Left colon (tissue), 2 donors: ENCODE measurements at regions not wholly inside any gene's neighbourhood (a gene's known extent, or its start where the extent isn't known, plus 50 kb on each side); places are given as distances from the start of the nearest gene placed in this dataset.
A peak's percentile ranks its signal among the peaks of the same experiment; 100 is the strongest.

Experiments
- ATAC-seq: fragments of 200-7000 bp; cut with Tn5 transposase; one replicate; pipeline ENCODE4 v1.9.1; 2020; ENCODE audit warnings: mild to moderate bottlenecking, moderate library complexity
- DNase-seq, 2 donors: peaks; one replicate each; pipeline ENCODE4 v3.0.0-alpha.2; 2020
- intact Hi-C, 2 donors: fragments of 100-400 bp; cut with DNase I in 1 of 2; cut with micrococcal nuclease in 1 of 2; formaldehyde crosslinking; loops; one replicate each; pipeline versions ENCODE4 v1.11.2 to v1.14.0; 2022; cut with DNase I, micrococcal nuclease
- donor health status: DM: no; HTN: no; CAD: no.
- donor health status: DM: yes; HTN: yes; CAD: no.

DNA sequence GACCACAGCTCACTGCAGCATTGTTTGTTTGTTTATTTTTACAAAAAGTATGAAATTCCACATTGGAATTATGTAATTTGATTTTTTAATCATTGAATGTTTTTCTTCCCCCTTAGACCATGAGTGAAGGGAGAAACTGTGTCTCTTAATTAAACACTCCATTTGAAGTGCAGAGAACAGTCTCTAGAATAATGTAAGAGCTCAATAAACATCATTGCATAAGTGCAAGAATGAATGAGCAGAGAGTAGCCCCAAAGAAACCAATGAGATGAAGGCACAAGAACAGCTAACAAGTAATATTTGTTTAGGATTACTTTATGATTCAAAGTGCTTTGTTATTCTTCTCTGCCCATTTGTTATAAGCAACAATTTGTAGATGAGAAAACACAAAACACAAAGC, 921.3 kb upstream of the LCORL start:
- DNase-seq (no peak), ATAC-seq (no peak)
- intact Hi-C loops = no loop called here

DNA sequence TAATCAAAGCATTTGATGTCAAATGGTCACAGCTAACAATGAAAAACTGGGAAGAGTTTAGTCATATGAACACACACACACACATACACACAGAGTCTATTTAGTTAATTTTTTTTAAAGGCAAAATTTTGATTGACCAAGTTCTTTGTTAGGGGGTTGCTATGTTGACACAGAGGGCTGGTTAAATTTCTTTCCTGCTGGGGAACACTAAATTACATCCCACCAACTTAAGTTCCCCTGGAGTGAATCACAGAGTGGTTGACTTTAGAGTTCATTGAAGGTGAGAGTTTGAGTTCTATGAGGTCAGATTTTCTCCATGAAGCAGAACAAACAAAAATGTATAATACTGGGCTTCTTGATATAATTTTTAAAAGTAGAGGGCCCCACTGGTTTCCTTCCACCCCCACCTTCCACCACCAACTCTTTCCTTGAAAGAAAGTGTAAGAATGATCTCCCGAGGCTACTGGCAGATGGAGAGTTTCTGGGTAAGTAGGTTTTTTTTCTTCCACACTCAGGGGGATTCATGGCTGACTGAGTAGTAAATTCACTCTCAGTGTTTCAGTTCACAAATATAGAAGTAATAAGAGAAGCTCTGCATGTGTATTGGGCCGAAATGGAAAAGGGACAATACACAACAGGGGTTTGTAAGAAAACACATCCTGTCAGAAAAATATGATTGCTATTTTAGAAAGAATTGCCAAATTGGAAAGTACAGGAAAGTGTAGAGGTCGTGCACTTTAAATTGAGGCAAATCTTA, 917.0 kb upstream of the LCORL start:
- intact Hi-C loops = loop anchor here in 1 of 2 donors (10.0 kb wide), 1 partner anchor 254 kb away; no protein-coding TSS in a partner anchor
- ATAC-seq = no peak
- no peak for DNase-seq

DNA sequence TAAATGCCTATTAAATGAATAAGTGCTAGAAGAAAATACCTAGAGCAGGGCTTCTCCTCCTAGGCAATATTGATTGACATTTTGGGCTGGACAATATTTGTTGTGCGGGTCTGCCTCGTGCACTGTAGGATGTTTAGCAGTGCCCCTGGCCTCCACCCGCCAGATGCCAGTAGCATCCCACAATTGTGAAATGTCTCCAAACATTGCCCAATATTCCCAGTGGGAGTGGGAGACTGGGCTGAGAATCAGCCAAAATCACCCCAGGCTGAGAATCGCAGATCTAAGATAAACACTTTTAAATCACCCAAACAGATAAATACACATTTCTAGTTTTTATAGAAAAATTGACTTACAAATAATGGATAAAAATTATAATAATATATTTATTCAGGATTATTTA, 916.2 kb upstream of the LCORL start:
- ATAC-seq (no peak), DNase-seq (no peak)
- intact Hi-C loops = loop anchor here in 1 of 2 donors (10.0 kb wide), 1 partner anchor 253 kb away; no protein-coding TSS in a partner anchor

DNA sequence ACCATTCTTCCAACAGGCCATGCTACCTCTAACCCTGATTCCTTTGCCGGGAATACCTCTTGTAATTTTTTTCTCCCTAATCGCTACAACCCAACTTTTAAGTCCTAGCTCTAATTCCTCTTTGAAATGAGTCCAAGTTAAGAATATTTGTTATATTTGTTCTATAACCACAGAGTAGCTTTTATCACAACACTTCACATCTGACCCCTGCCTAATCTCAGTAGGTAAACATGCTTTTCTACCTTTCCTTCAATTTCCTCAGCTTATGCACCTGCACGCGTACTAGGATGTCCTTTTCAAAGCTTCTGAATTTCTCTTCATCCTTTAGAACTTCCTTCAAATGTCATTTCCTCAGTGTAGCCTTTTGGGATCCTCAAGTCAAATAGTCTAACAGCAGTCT, 915.5 kb upstream of the LCORL start:
- intact Hi-C loops = loop anchor here in 1 of 2 donors (10.0 kb wide), 1 partner anchor 252 kb away; no protein-coding TSS in a partner anchor
- DNase-seq = no peak

DNA sequence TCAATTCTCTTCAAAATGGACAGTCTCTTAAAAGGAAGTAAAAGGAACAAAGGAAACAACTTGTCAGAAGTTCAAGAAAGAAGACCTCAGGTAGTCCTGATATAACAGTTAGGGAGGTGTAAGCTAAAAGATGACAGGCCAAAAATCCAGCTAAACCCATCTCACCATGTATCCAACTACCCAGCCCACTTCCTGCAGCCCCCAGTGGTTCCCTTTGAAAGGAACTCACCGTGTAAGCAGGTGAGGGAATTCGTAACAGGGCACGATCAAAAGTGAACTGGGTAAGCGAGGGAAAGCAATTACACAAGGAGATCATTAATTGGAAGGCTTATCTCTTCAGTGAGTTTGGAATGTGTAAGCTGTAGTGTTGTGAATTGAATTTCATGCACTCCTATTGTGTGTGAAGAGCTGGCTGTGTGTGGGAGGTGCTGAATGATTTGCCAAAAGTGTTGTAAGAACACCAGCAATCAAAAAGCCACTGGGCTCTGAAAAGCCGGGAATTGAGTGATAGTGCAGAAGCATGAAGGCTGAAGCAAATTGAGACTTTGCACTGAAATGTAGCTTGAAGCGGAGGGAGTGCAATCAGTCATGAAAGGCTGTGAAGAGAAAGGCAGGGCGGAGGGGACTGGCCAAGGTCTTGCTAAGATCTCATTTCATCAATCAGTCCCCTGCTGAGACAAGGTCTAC, 914.2 kb upstream of the LCORL start:
- DNase-seq (no peak), ATAC-seq (no peak)
- intact Hi-C loops = loop anchor here in 1 of 2 donors (10.0 kb wide), 1 partner anchor 251 kb away; no protein-coding TSS in a partner anchor

More for the DNA sequence above, 915.5 kb upstream of the LCORL start:
- ATAC-seq = no peak

DNA sequence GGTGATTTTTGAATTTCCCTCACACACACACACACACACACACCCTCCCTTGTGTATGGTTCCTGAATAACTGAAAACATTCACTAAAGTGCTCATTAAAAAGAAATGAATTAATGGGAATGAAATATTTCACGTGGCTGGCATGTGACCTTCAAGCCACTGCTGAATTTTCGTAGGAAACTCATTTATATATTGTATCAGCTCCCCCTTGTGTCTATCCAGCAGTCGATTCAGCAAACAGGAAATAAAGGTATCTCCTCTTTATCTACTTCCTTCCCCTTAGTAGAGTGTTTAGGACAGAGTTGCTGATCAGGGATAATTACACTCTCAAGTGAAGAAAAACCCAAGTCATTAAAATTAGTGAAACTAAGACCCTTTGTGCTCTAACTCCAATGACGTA, 912.6 kb upstream of the LCORL start:
- intact Hi-C loops = loop anchor here in 1 of 2 donors (10.0 kb wide), 1 partner anchor 249 kb away; no protein-coding TSS in a partner anchor
- DNase-seq = no peak
- no peak for ATAC-seq

DNA sequence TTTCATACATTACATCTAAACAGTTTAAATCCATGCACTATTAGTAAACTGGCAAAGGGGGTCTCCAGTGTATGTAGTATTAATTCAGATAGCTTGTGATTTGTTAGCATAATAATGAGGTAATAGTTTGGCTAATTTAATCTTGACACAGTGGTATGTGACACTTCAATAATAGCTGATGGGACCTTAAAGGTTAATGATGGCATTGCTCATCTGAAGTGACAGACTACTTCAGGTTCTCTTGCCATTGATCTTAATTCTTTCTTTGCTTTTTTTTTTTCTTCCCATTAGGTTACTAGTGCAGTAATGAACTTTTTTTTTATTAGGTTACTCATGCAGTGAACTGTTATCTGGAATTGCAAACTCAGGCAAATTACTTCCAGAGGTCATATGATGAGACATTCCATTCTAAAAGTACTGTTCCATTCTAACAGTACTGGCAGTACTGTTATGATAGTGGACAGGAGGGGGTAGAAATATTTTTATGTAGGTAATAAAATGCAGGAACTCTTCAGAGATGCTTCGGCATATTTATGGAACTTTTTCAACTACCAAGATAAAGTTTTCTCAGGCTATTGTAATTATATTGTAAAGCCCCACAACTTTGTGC, 911.3 kb upstream of the LCORL start:
- intact Hi-C loops = loop anchor here in 1 of 2 donors (10.0 kb wide), 1 partner anchor 248 kb away; no protein-coding TSS in a partner anchor
- ATAC-seq (no peak), DNase-seq (no peak)

DNA sequence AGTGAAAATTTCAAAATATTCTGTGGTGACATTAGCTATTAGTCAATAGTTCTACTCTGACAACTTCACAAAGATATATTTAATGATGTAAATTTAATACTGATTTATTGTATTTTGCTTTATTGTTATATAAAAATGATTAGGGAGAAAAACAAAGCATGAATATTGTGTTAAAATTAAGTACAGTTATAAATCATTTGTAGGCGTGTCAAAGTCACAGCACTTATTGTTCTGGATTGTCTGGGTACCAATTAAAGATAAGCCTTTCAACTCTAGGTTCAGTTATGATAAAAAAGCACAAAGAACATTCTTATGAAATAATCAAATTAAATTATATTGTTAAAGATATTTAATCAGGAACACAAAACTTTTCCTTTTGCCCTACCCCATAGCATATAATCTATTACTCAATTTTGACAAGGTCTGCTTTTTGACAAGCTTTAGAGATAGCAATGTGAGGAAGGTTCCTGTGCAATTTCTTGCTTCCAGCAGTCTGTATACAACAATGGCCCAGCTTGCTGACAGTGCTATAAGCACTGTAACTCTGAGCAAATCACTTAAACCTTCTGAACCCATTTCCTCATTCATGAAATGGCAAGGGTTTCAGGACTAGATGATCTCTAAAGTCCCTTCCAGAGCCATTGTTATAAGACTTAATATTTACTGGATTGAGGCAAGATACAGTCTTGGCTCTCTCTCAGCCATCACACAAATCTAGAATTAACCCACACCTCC, 910.3 kb upstream of the LCORL start:
- intact Hi-C loops = loop anchor here in 1 of 2 donors (10.0 kb wide), 1 partner anchor 247 kb away; no protein-coding TSS in a partner anchor
- no peak for DNase-seq
- no peak for ATAC-seq

DNA sequence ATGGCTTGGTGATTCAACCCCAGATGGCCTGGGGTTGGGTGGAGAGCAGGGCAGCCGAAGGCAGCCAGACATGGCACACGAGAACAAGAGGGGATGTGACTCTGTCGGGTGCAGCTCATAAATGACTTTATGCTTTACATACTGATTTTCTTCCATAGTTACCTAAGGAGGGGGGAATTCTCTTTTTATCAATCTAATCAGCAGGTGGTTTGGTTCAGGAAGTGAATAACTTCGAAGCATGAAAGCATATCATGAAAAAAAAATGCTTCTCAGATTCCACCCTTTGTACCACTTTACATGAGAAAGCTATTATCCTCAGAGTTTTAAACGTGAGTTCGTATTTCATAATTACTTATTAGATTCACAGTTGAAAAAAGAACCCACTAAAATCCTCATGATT, 908.9 kb upstream of the LCORL start:
- ATAC-seq = no peak
- intact Hi-C loops = loop anchor here in 1 of 2 donors (10.0 kb wide), 1 partner anchor 246 kb away; no protein-coding TSS in a partner anchor
- DNase-seq = no peak

DNA sequence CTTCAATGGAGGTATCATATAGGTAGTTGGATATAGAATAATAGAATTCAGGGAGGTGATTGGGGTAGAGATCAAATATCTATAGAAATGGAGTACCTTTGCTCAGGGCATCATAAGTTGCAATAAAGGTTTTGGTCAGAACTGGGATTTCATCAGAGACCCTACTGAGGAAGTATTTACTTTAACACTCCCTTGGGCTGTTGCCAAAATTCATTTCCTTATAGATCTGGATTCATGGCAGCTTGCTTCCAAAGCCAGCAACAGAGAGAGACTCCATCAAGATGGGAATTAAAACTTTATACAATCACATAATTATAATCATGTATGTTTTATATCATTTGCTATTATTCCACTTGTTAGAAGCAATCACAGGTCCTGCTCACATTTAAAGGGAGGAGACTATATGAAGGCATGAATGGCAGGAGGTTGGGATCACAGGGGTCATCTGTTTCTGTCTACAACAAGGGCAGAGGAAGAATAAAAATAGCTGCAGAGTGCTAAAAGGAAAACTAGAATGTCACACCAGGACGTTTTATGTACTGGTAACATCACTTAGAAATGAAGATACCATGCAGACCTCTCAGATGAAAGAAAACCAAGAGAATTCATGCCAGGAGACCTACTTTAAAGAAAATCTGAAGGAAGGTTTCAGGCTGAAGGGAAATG, 902.1 kb upstream of the LCORL start:
- DNase-seq (no peak), ATAC-seq (peak; percentile 86)
- intact Hi-C loops = no loop called here

DNA sequence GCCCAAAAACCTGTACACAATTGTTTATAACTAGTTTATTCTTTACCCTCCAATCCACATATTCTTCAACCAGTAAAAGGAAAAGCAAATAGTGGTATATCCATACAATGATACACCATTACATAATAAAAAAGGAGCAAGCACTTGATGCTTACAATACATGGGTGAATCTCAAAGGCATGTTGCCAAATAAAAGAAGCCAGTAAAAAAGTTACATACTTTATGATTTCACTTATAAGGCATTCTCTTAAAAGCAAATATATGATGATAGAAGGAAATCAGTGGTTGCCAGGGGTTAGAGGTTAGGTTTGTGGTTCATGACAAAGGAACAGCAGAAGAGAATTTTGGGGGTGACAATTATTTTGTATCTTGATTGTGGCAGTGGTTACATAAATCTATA, 896.1 kb upstream of the LCORL start:
- ATAC-seq = no peak
- intact Hi-C loops = no loop called here

DNA sequence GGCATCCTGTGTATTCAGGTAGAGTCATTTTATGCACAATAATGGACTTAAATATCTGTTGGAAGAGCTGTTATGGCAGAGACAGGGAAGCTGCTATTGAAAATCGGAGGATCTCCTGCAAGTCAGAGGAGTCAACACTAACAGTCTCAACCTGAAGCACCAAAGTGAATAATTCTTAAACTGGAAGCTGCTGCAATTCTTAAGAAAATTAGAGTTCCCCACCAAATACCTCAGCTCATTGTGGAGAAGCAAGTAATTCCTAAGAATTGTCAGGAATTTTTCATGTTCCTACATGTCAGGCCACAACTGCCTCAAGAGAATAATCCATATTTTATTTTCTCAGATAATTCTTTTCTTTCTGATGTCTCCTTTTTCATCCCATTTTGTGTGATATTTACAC, 892.6 kb upstream of the LCORL start:
- DNase-seq (no peak), ATAC-seq (no peak)
- intact Hi-C loops = no loop called here

More for the DNA sequence above, 896.1 kb upstream of the LCORL start:
- DNase-seq = no peak

DNA sequence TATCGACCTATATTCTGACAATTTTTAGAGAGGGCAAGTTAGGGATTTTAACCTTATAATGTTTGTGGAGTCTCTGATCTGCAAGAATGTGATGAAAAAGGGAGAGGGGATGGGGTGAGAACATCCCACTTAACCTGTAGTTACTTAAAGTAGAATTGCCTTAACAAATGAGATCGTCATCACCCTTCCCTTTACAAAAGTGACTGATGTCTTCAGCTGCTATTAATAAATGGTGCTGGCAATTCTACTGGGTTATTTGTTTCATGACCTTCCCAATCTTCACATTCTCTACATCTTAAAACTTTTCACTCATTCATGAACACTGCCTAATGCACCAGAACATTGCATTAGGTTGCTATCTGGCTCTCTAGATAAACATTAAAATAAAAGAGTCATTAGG, 873.4 kb upstream of the LCORL start:
- ATAC-seq (no peak), DNase-seq (no peak)
- intact Hi-C loops = no loop called here

DNA sequence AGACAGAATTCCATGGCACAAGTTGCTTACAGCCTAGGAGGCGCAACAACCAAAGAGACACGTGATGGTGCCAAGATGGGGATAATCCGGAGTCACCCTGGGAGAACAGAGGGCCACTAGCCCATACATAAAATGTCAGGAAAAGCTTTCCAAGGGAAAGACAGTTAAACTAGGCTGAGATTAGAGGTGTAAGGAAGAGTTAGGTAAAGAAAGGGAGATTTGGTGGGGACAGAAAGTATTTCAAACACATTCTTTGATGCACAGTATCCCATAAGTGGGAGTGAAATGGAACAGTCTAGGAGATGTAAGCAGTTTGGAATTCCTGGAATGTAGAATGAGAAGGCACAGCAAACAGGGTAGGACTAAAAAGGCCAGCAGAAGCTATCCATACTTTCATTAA, 860.9 kb upstream of the LCORL start:
- intact Hi-C loops = no loop called here
- ATAC-seq = no peak
- DNase-seq = no peak

DNA sequence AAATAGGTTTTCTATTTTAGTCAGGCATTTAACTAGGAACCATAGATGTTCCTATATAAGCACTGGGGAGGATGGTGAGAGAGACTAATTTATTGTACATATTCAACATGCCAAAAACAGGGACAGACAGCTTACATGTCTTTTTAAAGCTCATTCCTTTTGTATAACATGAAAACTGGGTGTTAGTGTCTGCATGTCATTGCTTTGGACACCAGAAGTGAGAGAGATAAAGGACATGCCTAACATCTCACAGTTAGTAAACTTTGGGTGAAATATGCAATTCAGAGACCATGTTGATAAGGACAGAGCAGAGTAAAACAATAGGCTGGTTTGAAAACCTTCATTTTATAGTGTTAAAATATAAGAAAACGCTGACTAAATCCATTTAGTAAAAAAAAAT, 860.0 kb upstream of the LCORL start:
- intact Hi-C loops = no loop called here
- no peak for DNase-seq
- no peak for ATAC-seq

DNA sequence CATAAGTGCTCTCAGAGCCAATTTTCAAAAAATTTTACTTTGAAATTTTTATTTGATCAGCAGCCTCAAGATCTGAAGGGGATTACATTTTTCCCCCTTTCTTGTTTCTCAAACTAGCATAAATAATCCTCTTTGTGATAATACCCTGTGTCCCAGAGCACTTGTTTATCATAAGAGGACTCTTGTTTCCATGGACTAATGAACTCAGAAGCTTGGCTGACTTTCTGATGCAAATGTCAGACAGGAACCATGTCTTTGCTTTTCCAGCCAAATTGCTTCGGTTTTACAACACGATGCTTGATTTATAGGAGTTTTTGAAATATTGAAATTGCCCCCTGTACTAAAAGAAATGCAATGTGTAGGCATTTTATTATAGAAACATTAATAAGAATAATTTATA, 859.3 kb upstream of the LCORL start:
- intact Hi-C loops = no loop called here
- DNase-seq (no peak), ATAC-seq (no peak)

DNA sequence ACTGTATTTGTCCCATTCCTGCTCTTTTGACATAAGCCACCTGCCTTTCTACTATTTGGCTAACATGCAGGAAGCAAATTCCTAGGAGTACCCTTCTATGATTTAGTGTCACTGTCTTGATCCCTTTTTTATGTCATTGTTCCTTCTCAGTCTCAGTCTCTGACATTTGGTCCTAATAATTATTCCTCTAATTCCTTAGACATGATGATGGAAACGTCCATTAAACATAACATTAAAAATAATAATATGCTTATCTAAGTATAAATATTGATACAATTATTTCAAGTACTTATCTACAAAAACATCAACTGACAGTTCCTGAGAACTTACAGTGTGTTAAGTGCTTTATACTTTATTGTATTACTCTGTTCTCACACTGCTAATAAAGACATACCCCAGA, 857.0 kb upstream of the LCORL start:
- intact Hi-C loops = no loop called here
- DNase-seq = no peak
- ATAC-seq = no peak

DNA sequence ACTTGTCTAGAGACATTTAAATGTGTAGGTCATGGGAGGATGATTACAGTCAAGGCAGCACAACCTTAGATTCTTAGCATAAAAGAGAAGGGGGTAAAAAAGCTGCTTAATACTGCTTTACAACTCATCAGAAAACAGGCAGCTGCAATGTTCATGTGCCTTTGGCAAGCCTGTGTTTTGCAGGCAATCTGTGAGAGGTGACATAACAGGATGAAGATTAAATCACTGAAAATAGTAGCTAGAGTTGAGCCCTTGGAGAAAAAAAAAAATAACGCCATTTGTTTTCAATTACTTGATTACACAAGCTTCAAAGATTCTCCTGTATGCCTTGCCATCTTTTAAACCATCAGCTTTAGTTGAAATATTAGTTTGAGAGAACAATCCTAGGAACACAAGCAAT, 847.6 kb upstream of the LCORL start:
- ATAC-seq (no peak), DNase-seq (no peak)
- intact Hi-C loops = no loop called here
